Transverse colon (tissue), 4 donors: ENCODE measurements at regions not wholly inside any gene's neighbourhood (a gene's known extent, or its start where the extent isn't known, plus 50 kb on each side); places are given as distances from the start of the nearest gene placed in this dataset.

ENCODE experiments used
- EP300 ChIP-seq: sonication (generic); formaldehyde crosslinking; IDR thresholded peaks from one replicate; pipeline ENCODE4 v1.6.1; 2017; ENCODE audit warnings: antibody characterized with exemption, low read depth
- POLR2A ChIP-seq: fragments of 450-650 bp; IDR thresholded peaks from one replicate; pipeline ENCODE4 v1.6.1; 2016; ENCODE audit warnings: antibody characterized with exemption, mild to moderate bottlenecking, moderate library complexity
- POLR2AphosphoS5 ChIP-seq, 3 donors: sonication (generic); formaldehyde crosslinking; IDR thresholded peaks; one replicate each; pipeline ENCODE4 v1.6.1; 2016; ENCODE audit warnings: antibody characterized with exemption in 3 of 3
- TF ChIP-seq, protein P1 (sequence below), 5 experiments: fragments of 200-600 bp in 3 of 5; fragments of 450-650 bp in 2 of 5; sonication (generic) in 3 of 5; IDR thresholded peaks; 1 replicate in 2 of 5; 2 replicates in 3 of 5; pipeline ENCODE4 v1.5.1; 2016 to 2017; ENCODE audit warnings: antibody characterized with exemption in 5 of 5, inconsistent platforms in 3 of 5, mild to moderate bottlenecking in 2 of 5, moderate library complexity in 1 of 5

DNA sequence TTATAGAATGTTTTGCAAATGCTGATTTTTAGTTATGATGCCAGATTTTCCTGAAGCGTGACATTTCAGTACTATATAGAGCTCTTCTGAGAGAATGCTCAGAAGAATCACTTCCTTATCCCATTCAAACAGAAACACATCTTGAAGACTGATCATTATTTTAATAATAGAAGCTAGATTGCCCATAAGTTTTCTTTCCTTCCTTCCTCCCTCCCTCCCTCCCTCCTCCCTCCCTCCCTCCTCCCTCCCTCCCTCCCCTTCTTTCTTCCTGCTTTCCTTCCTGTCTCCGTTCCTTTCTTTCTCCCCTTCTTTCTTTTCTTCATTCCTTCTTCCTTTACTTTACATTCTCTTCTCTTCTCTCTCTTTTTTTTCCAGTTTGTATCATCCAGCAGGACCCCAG is 767.4 kb downstream of the IRX1 start:
- TF ChIP-seq, protein P1, sequence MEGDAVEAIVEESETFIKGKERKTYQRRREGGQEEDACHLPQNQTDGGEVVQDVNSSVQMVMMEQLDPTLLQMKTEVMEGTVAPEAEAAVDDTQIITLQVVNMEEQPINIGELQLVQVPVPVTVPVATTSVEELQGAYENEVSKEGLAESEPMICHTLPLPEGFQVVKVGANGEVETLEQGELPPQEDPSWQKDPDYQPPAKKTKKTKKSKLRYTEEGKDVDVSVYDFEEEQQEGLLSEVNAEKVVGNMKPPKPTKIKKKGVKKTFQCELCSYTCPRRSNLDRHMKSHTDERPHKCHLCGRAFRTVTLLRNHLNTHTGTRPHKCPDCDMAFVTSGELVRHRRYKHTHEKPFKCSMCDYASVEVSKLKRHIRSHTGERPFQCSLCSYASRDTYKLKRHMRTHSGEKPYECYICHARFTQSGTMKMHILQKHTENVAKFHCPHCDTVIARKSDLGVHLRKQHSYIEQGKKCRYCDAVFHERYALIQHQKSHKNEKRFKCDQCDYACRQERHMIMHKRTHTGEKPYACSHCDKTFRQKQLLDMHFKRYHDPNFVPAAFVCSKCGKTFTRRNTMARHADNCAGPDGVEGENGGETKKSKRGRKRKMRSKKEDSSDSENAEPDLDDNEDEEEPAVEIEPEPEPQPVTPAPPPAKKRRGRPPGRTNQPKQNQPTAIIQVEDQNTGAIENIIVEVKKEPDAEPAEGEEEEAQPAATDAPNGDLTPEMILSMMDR (IDR thresholded peaks at IDR 0.05), result no peak
- TF ChIP-seq POLR2A (no peak), POLR2AphosphoS5 (IDR thresholded peaks at IDR 0.05) (no peak), EP300 (no peak)
